ENCODE measurements at regions not wholly inside any gene's neighbourhood (a gene's known extent, or its start where the extent isn't known, plus 50 kb on each side); places are given as distances from the start of the nearest gene placed in this dataset.

DNA sequence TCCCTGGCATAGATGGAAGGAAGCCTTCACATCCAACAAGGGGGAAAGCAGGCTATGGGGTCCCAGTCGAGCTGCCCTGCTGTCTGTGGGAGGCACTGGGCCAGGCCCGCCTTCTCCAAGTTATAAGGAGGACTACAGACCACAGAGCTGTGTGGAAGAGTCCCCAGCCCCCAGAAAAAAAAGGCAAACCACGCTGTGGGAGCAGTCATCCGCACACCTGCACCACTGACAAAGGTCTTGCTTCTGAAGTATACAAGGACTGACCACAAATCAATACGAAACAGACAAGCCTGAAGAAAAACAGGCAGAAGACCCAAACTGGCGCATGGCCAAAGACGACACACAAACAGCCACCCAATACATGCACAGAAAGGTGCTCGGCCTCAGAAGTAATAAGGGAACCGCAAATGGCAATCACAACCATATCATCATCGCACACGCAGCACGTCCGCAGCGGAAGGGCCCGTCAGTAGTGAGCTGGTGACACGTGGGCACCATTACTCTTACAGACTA is 384.1 kb downstream of the CTTN start:
- Histone ChIP-seq H3K9me2 (replicated peaks; ENCODE audit: insufficient read depth, low read length) (no peaks in the 10 kb centered on the region), H2AFZ (ENCODE audit: low read depth, low read length, severe bottlenecking) (no peak overlapping the region), H3K27ac (ENCODE audit: low read depth, low read length) (no peak overlapping the region), H3K4me2 (ENCODE audit: low read depth, low read length, poor library complexity, severe bottlenecking) (no peak overlapping the region), H3K9ac (ENCODE audit: low read length) (no peak overlapping the region), H3F3A (ENCODE audit: insufficient read depth) (no peaks in the 10 kb centered on the region), H3K36me3 (ENCODE audit: low read length) (no peaks in the 10 kb centered on the region), H4K20me1 (ENCODE audit: low read depth, low read length) (no peaks in the 10 kb centered on the region), H3K79me2 (ENCODE audit: insufficient read depth, low read length) (no peaks in the 10 kb centered on the region), H3K27me3 (ENCODE audit: low read length) (no peaks in the 10 kb centered on the region), H3K4me3 (ENCODE audit: insufficient read depth, low read length, poor library complexity, severe bottlenecking) (no peak overlapping the region), H3K9me3 (ENCODE audit: insufficient read depth, low read length) (no peaks in the 10 kb centered on the region)
- TF ChIP-seq EZH2phosphoT487 (conservative IDR thresholded peaks at IDR 0.05; ENCODE audit: low read length) = no peak
- TF ChIP-seq, protein P1, sequence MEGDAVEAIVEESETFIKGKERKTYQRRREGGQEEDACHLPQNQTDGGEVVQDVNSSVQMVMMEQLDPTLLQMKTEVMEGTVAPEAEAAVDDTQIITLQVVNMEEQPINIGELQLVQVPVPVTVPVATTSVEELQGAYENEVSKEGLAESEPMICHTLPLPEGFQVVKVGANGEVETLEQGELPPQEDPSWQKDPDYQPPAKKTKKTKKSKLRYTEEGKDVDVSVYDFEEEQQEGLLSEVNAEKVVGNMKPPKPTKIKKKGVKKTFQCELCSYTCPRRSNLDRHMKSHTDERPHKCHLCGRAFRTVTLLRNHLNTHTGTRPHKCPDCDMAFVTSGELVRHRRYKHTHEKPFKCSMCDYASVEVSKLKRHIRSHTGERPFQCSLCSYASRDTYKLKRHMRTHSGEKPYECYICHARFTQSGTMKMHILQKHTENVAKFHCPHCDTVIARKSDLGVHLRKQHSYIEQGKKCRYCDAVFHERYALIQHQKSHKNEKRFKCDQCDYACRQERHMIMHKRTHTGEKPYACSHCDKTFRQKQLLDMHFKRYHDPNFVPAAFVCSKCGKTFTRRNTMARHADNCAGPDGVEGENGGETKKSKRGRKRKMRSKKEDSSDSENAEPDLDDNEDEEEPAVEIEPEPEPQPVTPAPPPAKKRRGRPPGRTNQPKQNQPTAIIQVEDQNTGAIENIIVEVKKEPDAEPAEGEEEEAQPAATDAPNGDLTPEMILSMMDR (IDR thresholded peaks at IDR 0.05; ENCODE audit: insufficient read depth, low read length, poor library complexity, severe bottlenecking) = no peak

DNA sequence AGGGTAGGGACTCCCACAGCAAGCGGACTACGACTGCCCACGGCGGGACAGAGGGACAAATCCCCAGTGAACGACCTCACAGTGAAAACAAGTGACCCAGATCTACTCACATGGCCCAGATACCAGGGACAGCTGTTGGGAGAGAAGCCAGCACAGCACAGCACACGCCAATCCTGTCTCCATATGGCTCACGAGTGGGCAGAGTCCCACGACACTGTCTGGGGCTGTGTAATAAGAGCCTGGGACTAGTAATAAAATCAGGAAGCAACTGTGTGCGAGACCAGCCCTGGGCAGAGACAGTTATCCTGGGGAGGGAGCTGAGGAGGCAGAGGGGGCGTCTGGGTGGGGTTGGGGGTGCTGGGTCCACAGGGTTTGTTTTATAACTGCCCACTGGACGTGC is 385.0 kb downstream of the CTTN start:
- Histone ChIP-seq H2AFZ (ENCODE audit: low read depth, low read length, severe bottlenecking) (no peak overlapping the region), H4K20me1 (ENCODE audit: low read depth, low read length) (no peaks in the 10 kb centered on the region), H3K9me3 (ENCODE audit: insufficient read depth, low read length) (no peaks in the 10 kb centered on the region), H3K79me2 (ENCODE audit: insufficient read depth, low read length) (no peaks in the 10 kb centered on the region), H3F3A (ENCODE audit: insufficient read depth) (no peaks in the 10 kb centered on the region), H3K9me2 (replicated peaks; ENCODE audit: insufficient read depth, low read length) (no peaks in the 10 kb centered on the region), H3K27ac (ENCODE audit: low read depth, low read length) (no peak overlapping the region), H3K36me3 (ENCODE audit: low read length) (no peaks in the 10 kb centered on the region), H3K4me3 (ENCODE audit: insufficient read depth, low read length, poor library complexity, severe bottlenecking) (no peak overlapping the region), H3K9ac (ENCODE audit: low read length) (no peak overlapping the region), H3K4me2 (ENCODE audit: low read depth, low read length, poor library complexity, severe bottlenecking) (no peak overlapping the region), H3K27me3 (ENCODE audit: low read length) (no peaks in the 10 kb centered on the region)
- TF ChIP-seq, protein P1 (IDR thresholded peaks at IDR 0.05; ENCODE audit: insufficient read depth, low read length, poor library complexity, severe bottlenecking) = no peak
- TF ChIP-seq EZH2phosphoT487 (conservative IDR thresholded peaks at IDR 0.05; ENCODE audit: low read length) = no peak

DNA sequence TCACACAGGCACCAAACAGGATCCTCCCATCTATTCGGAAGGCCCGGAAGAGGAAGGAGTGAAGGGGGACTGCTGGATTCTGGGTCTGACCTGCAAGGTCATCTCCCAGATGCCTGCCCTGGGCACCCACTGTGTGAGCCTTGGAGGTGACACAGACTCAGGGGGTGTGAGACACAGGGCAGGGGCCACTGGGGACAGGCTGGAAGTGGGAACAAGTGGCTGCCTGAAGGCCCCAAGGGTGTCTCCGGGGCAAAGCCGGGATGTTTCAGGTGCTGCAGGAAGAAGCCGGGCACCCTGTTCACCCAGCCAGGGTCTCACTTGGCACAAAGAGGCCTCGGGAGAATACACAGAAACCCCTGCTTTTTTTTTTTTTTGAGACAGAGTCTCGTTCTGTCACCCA is 385.5 kb downstream of the CTTN start:
- no peaks in the 10 kb centered on the region for H3K9me2 ChIP-seq (replicated peaks; ENCODE audit: insufficient read depth, low read length)
- H3K27me3 ChIP-seq (ENCODE audit: low read length) = no peaks in the 10 kb centered on the region
- H3K79me2 ChIP-seq (ENCODE audit: insufficient read depth, low read length) = no peaks in the 10 kb centered on the region

More for the DNA sequence above, 385.5 kb downstream of the CTTN start:
- H3K9me3 ChIP-seq (ENCODE audit: insufficient read depth, low read length) = no peaks in the 10 kb centered on the region
- no peaks in the 10 kb centered on the region for H3F3A ChIP-seq (ENCODE audit: insufficient read depth)
- no peak overlapping the region for H3K27ac ChIP-seq (ENCODE audit: low read depth, low read length)
- no peak for TF ChIP-seq EZH2phosphoT487 (conservative IDR thresholded peaks at IDR 0.05; ENCODE audit: low read length)
- TF ChIP-seq, protein P1 (IDR thresholded peaks at IDR 0.05; ENCODE audit: insufficient read depth, low read length, poor library complexity, severe bottlenecking) = no peak
- no peak overlapping the region for H2AFZ ChIP-seq (ENCODE audit: low read depth, low read length, severe bottlenecking)
- no peaks in the 10 kb centered on the region for H4K20me1 ChIP-seq (ENCODE audit: low read depth, low read length)
- no peak overlapping the region for H3K4me2 ChIP-seq (ENCODE audit: low read depth, low read length, poor library complexity, severe bottlenecking)
- H3K9ac ChIP-seq (ENCODE audit: low read length) = no peak overlapping the region
- H3K4me3 ChIP-seq (ENCODE audit: insufficient read depth, low read length, poor library complexity, severe bottlenecking) = no peak overlapping the region
- H3K36me3 ChIP-seq (ENCODE audit: low read length) = no peaks in the 10 kb centered on the region
